AG04449 (cell line): ENCODE measurements at regions not wholly inside any gene's neighbourhood (a gene's known extent, or its start where the extent isn't known, plus 50 kb on each side); places are given as distances from the start of the nearest gene placed in this dataset.

Experiments
- CTCF ChIA-PET: fragments of 350-600 bp; formaldehyde crosslinking; extraction: SDS; loops from one replicate; lab custom pipeline; 2021; ENCODE audit warnings: antibody characterized with exemption; lab: Yijun Ruan, JAX
- POLR2A ChIA-PET: fragments of 400-600, 350-600 bp; formaldehyde crosslinking; extraction: SDS; loops from one replicate; lab custom pipeline; 2020; ENCODE audit warnings: antibody characterized with exemption, inconsistent platforms; lab: Yijun Ruan, JAX
- DNase-seq: peaks from one replicate; pipeline ENCODE4 v3.0.0-alpha.2; 2010; ENCODE audit warnings: low read depth, low spot score
- H3K4me3 ChIP-seq: 2 replicates; pipeline ENCODE4 v1.5.1; 2011; ENCODE audit warnings: low read depth, mild to moderate bottlenecking, control low read depth, low read length
- CTCF ChIP-seq: IDR thresholded peaks from one replicate; pipeline ENCODE4 v1.5.1; 2011; ENCODE audit warnings: mild to moderate bottlenecking, moderate library complexity, low read length, control low read depth, inconsistent platforms; ENCODE audit not compliant: insufficient read depth; ENCODE audit errors: missing control alignments

GRCh38 chr19:30629086-30629485, 256.9 kb downstream of the ZNF536 start:
- no peak overlapping the region for H3K4me3 ChIP-seq
- no peak for TF ChIP-seq CTCF
- ChIA-PET CTCF (no interaction called here), POLR2A (no interaction called here)
- DNase-seq: no peak

GRCh38 chr19:30626626-30626966, 254.4 kb downstream of the ZNF536 start:
- no peak for DNase-seq
- no peak for TF ChIP-seq CTCF
- ChIA-PET CTCF (no interaction called here), POLR2A (no interaction called here)
- no peak overlapping the region for H3K4me3 ChIP-seq

- no peak for TF ChIP-seq CTCF
- no peak for DNase-seq
- no peak overlapping the region for H3K4me3 ChIP-seq
- CTCF ChIA-PET: no interaction called here
- POLR2A ChIA-PET: no interaction called here
Observed at GRCh38 chr19:30625947-30626625, 253.9 kb downstream of the ZNF536 start.

GRCh38 chr19:30622276-30622675, 250.1 kb downstream of the ZNF536 start:
- ChIA-PET CTCF (no interaction called here), POLR2A (no interaction called here)
- no peak for DNase-seq
- TF ChIP-seq CTCF: no peak
- H3K4me3 ChIP-seq: no peak overlapping the region

GRCh38 chr19:30621326-30621920, 249.2 kb downstream of the ZNF536 start:
- ChIA-PET POLR2A (no interaction called here), CTCF (no interaction called here)
- DNase-seq: no peak
- no peak for TF ChIP-seq CTCF
- no peak overlapping the region for H3K4me3 ChIP-seq

GRCh38 chr19:30620354-30620753, 248.2 kb downstream of the ZNF536 start:
- POLR2A ChIA-PET: no interaction called here
- CTCF ChIA-PET: no interaction called here
- no peak for TF ChIP-seq CTCF
- no peak overlapping the region for H3K4me3 ChIP-seq
- DNase-seq: no peak
